GM12878 (cell line): ENCODE measurements at regions not wholly inside any gene's neighbourhood (a gene's known extent, or its start where the extent isn't known, plus 50 kb on each side); places are given as distances from the start of the nearest gene placed in this dataset.

ENCODE experiments used
- ATAC-seq: fragments of 200-7000 bp; cut with Tn5 transposase; 3 replicates; pipeline ENCODE4 v1.9.1; 2020; ENCODE audit warnings: mild to moderate bottlenecking, moderate library complexity
- BruUV-seq: library from RNA; stranded (reverse); fragments of 400-500 nt; replicated peaks from 2 replicates; lab custom pipeline; 2021; lab: Mats Ljungman, UMichigan
- CTCF ChIA-PET: fragments of 300-600 bp; sonication (Branson Sonifier 250); formaldehyde crosslinking; extraction: SDS; loops from one replicate; lab custom pipeline; 2021; ENCODE audit warnings: inconsistent platforms; lab: Yijun Ruan, JAX
- POLR2A ChIA-PET: fragments of 350-600 bp; formaldehyde crosslinking; extraction: SDS; loops from one replicate; lab custom pipeline; 2021; ENCODE audit warnings: inconsistent platforms; lab: Charles Lee
- RAD21 ChIA-PET: fragments of 300-600 bp; sonication (Branson Sonifier 250); formaldehyde crosslinking; loops from one replicate; lab custom pipeline; 2023; ENCODE audit warnings: antibody characterized with exemption; ENCODE audit not compliant: unreplicated experiment; lab: Charles Lee
- SMC1A ChIA-PET: fragments of 300-600 bp; sonication (Branson Sonifier 250); formaldehyde crosslinking; loops from one replicate; lab custom pipeline; 2023; ENCODE audit not compliant: unreplicated experiment, uncharacterized antibody; lab: Charles Lee
- DNase-seq: peaks from one replicate; pipeline ENCODE4 v3.0.0-alpha.2; 2011; ENCODE audit warnings: low read depth, low spot score
- FAIRE-seq: peaks from 3 replicates; lab custom pipeline; 2011; peaks lifted over from hg19 to GRCh38; lab: Jason Lieb, UNC
- H2AFZ ChIP-seq: 2 replicates; pipeline ENCODE4 v1.6.0; 2011; ENCODE audit warnings: low read depth, low read length, control low read depth; ENCODE audit not compliant: control insufficient read depth
- H3K27ac ChIP-seq: 2 replicates; pipeline ENCODE4 v1.5.1; 2011; ENCODE audit warnings: control low read depth; ENCODE audit not compliant: control insufficient read depth, insufficient read depth
- H3K27me3 ChIP-seq, 2 experiments: replicated peaks in 1 of 2; 2 replicates each; pipeline versions ENCODE4 v1.6.0 to v1.6.1; 2011; ENCODE audit warnings: low read length in 1 of 2; ENCODE audit not compliant: control insufficient read depth in 2 of 2, insufficient read depth in 2 of 2
- H3K36me3 ChIP-seq, 2 experiments: 2 replicates each; pipeline ENCODE4 v1.5.1; 2011; ENCODE audit warnings: low read length in 1 of 2; ENCODE audit not compliant: control insufficient read depth in 2 of 2, insufficient read depth in 2 of 2
- H3K4me1 ChIP-seq: 2 replicates; pipeline ENCODE4 v1.6.1; 2011; ENCODE audit warnings: mild to moderate bottlenecking, low read length, moderate library complexity, mixed read lengths; ENCODE audit not compliant: control insufficient read depth, insufficient read depth
- H3K4me2 ChIP-seq: 2 replicates; pipeline ENCODE4 v1.6.0; 2011; ENCODE audit warnings: control low read depth; ENCODE audit not compliant: control insufficient read depth, insufficient read depth
- H3K4me3 ChIP-seq: fragments of 200-600 bp; sonication (generic); 2 replicates; pipeline ENCODE4 v1.5.1; 2016
- H3K79me2 ChIP-seq: 2 replicates; pipeline ENCODE4 v1.6.0; 2011; ENCODE audit warnings: low read length; ENCODE audit not compliant: control insufficient read depth, insufficient read depth
- H3K9ac ChIP-seq: 2 replicates; pipeline ENCODE4 v1.8.0; 2011; ENCODE audit warnings: low read length, control low read depth, mixed read lengths; ENCODE audit not compliant: control insufficient read depth, insufficient read depth
- H3K9me3 ChIP-seq: replicated peaks from 3 replicates; pipeline ENCODE4 v1.5.1; 2011; ENCODE audit warnings: mild to moderate bottlenecking, low read length; ENCODE audit not compliant: control insufficient read depth, insufficient read depth
- H4K20me1 ChIP-seq: 2 replicates; pipeline ENCODE4 v1.6.0; 2011; ENCODE audit not compliant: control insufficient read depth, insufficient read depth
- LARP7 ChIP-seq: fragments of 450-650 bp; IDR thresholded peaks from 2 replicates; pipeline ENCODE4 v1.6.1; 2017; ENCODE audit warnings: mild to moderate bottlenecking
- MTA3 ChIP-seq: IDR thresholded peaks from 2 replicates; pipeline ENCODE4 v1.6.1; 2012; ENCODE audit warnings: low read length, inconsistent platforms, borderline replicate concordance
- PML ChIP-seq: IDR thresholded peaks from 2 replicates; pipeline ENCODE4 v1.6.1; 2012; ENCODE audit warnings: low read length, inconsistent platforms
- POLR2A ChIP-seq: IDR thresholded peaks from 2 replicates; pipeline ENCODE4 v1.6.1; 2011; ENCODE audit warnings: low read depth, mild to moderate bottlenecking, low read length
- ZBED1 ChIP-seq: IDR thresholded peaks from 2 replicates; pipeline ENCODE4 v1.6.1; 2016; ENCODE audit warnings: borderline replicate concordance
- WGBS: methylation state at CpG from one replicate; pipeline ENCODE4 v1.1.6; 2016; ENCODE audit warnings: low lambda C conversion rate; ENCODE audit not compliant: insufficient replicate concordance, insufficient coverage; ENCODE audit errors: missing lambda C conversion rate; 5-methylcytosine and 5-hydroxymethylcytosine counted together
- in situ Hi-C: fragments of 300-500 bp; cut with MboI; formaldehyde crosslinking; loops from 9 replicates; pipeline ENCODE4 v1.14.3; 2018; ENCODE audit warnings: mixed read lengths
- intact Hi-C: fragments of 100-400 bp; cut with micrococcal nuclease; formaldehyde crosslinking; loops from one replicate; pipeline ENCODE4 v1.14.2; 2022; ENCODE audit not compliant: unreplicated experiment
- TF ChIP-seq, protein P1 (sequence below): fragments of 450-650 bp; IDR thresholded peaks from 2 replicates; pipeline ENCODE4 v1.6.1; 2017; ENCODE audit warnings: mild to moderate bottlenecking
- TF ChIP-seq, protein P2 (sequence below): fragments of 450-650 bp; IDR thresholded peaks from 2 replicates; pipeline ENCODE4 v1.6.1; 2016; ENCODE audit warnings: mild to moderate bottlenecking

DNA sequence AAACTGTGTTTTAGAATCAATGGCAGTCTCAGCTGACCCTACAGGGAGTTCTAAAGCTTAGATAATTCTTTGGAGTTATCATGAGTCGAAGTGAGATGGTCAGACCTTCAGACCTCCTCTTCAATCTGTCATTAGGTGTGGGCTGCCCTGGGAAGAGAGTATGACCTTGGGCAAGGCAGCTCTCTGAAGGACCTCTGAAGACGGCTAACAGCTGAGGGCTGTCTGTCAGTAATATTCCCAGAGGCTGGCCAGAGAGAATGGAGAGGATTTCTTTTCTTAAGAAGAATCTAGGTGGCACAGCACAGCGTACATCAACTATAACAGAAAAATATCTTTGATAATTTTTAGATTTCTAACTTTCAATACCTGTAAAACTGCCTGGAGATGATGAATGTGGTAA lies 379.4 kb downstream of the ZNF674 start:
- WGBS, result 0% methylated on average over 3 of the region's 3 CpGs
- BruUV-seq, result no TSS peak

More for the DNA sequence above, 379.4 kb downstream of the ZNF674 start:
- TF ChIP-seq PML (no peak), LARP7 (no peak), MTA3 (no peak), POLR2A (no peak), ZBED1 (no peak)
- TF ChIP-seq, protein P1, sequence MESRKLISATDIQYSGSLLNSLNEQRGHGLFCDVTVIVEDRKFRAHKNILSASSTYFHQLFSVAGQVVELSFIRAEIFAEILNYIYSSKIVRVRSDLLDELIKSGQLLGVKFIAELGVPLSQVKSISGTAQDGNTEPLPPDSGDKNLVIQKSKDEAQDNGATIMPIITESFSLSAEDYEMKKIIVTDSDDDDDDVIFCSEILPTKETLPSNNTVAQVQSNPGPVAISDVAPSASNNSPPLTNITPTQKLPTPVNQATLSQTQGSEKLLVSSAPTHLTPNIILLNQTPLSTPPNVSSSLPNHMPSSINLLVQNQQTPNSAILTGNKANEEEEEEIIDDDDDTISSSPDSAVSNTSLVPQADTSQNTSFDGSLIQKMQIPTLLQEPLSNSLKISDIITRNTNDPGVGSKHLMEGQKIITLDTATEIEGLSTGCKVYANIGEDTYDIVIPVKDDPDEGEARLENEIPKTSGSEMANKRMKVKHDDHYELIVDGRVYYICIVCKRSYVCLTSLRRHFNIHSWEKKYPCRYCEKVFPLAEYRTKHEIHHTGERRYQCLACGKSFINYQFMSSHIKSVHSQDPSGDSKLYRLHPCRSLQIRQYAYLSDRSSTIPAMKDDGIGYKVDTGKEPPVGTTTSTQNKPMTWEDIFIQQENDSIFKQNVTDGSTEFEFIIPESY, result no peak
- TF ChIP-seq, protein P2, sequence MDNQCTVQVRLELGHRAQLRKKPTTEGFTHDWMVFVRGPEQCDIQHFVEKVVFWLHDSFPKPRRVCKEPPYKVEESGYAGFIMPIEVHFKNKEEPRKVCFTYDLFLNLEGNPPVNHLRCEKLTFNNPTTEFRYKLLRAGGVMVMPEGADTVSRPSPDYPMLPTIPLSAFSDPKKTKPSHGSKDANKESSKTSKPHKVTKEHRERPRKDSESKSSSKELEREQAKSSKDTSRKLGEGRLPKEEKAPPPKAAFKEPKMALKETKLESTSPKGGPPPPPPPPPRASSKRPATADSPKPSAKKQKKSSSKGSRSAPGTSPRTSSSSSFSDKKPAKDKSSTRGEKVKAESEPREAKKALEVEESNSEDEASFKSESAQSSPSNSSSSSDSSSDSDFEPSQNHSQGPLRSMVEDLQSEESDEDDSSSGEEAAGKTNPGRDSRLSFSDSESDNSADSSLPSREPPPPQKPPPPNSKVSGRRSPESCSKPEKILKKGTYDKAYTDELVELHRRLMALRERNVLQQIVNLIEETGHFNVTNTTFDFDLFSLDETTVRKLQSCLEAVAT, result no peak
- no peaks in the 10 kb centered on the region for H3K79me2 ChIP-seq
- H3K9me3 ChIP-seq, result no peaks in the 10 kb centered on the region
- FAIRE-seq, result no peak
- no peaks in the 10 kb centered on the region for H3K27me3 ChIP-seq
- H4K20me1 ChIP-seq, result no peaks in the 10 kb centered on the region
- ChIA-PET SMC1A (no interaction called here), POLR2A (no interaction called here), CTCF (no interaction called here), RAD21 (no interaction called here)
- DNase-seq, result no peak
- H3K36me3 ChIP-seq, result no peaks in the 10 kb centered on the region
- intact Hi-C loops, result no loop called here
- H3K4me2 ChIP-seq, result no peak overlapping the region
- no peak for ATAC-seq
- no peak overlapping the region for H2AFZ ChIP-seq
- H3K9ac ChIP-seq, result no peak overlapping the region
- no peak overlapping the region for H3K4me3 ChIP-seq
- no peaks in the 10 kb centered on the region for H3K4me1 ChIP-seq
- no peak overlapping the region for H3K27ac ChIP-seq
- in situ Hi-C loops, result no loop called here
